Loucy (cell line): ENCODE measurements at regions not wholly inside any gene's neighbourhood (a gene's known extent, or its start where the extent isn't known, plus 50 kb on each side); places are given as distances from the start of the nearest gene placed in this dataset.

Experiments
- H2AFZ ChIP-seq: fragments of 200-600 bp; sonication (generic); 2 replicates; pipeline ENCODE4 v1.6.0; 2016; ENCODE audit warnings: antibody characterized with exemption, mild to moderate bottlenecking, low read length, moderate library complexity
- H3F3A ChIP-seq: fragments of 200-600 bp; 2 replicates; pipeline ENCODE4 v1.6.0; 2016; ENCODE audit warnings: antibody characterized with exemption, low read depth, mild to moderate bottlenecking
- H3K27me3 ChIP-seq: fragments of 200-600 bp; sonication (generic); 2 replicates; pipeline ENCODE4 v1.6.1; 2014; ENCODE audit warnings: low read length, mild to moderate bottlenecking; ENCODE audit not compliant: insufficient read depth, poor library complexity, severe bottlenecking
- H3K36me3 ChIP-seq: fragments of 200-600 bp; sonication (generic); 2 replicates; pipeline ENCODE4 v1.6.1; 2016; ENCODE audit warnings: low read length; ENCODE audit not compliant: insufficient read depth
- H3K4me1 ChIP-seq: fragments of 200-600 bp; sonication (generic); 2 replicates; pipeline ENCODE4 v1.5.1; 2014; ENCODE audit warnings: low read length, mild to moderate bottlenecking; ENCODE audit not compliant: insufficient read depth, poor library complexity, severe bottlenecking
- H3K4me2 ChIP-seq: fragments of 200-600 bp; sonication (generic); 2 replicates; pipeline ENCODE4 v1.6.0; 2014; ENCODE audit warnings: antibody characterized with exemption, low read length, low read depth, mild to moderate bottlenecking; ENCODE audit not compliant: poor library complexity, severe bottlenecking
- H3K4me3 ChIP-seq: fragments of 200-600 bp; sonication (generic); 2 replicates; pipeline ENCODE4 v1.5.1; 2014; ENCODE audit warnings: low read length, mild to moderate bottlenecking, mixed read lengths; ENCODE audit not compliant: poor library complexity, severe bottlenecking
- H3K79me2 ChIP-seq: fragments of 200-600 bp; sonication (generic); 2 replicates; pipeline ENCODE4 v1.6.1; 2014; ENCODE audit warnings: low read length; ENCODE audit not compliant: insufficient read depth
- H3K9ac ChIP-seq: fragments of 200-600 bp; sonication (generic); 2 replicates; pipeline ENCODE4 v1.6.0; 2014; ENCODE audit warnings: mild to moderate bottlenecking, low read depth, low read length, moderate library complexity; ENCODE audit not compliant: poor library complexity, severe bottlenecking
- H3K9me2 ChIP-seq: fragments of 200-600 bp; sonication (generic); replicated peaks from 2 replicates; pipeline ENCODE4 v1.6.1; 2016; ENCODE audit warnings: low read depth, low read length, mixed read lengths
- H3K9me3 ChIP-seq: fragments of 200-600 bp; sonication (generic); 2 replicates; pipeline ENCODE4 v1.6.1; 2014; ENCODE audit warnings: mild to moderate bottlenecking, antibody characterized with exemption, low read length, low read depth; ENCODE audit not compliant: insufficient read depth
- H4K20me1 ChIP-seq: fragments of 200-600 bp; sonication (generic); 2 replicates; pipeline ENCODE4 v1.6.0; 2014; ENCODE audit warnings: antibody characterized with exemption, low read length, mild to moderate bottlenecking; ENCODE audit not compliant: insufficient read depth, poor library complexity, severe bottlenecking
- CTCF ChIP-seq: fragments of 200-600 bp; sonication (generic); conservative IDR thresholded peaks from 2 replicates; pipeline ENCODE4 v1.5.1; 2014; ENCODE audit warnings: mild to moderate bottlenecking, antibody characterized with exemption, low read length
- EZH2phosphoT487 ChIP-seq: fragments of 200-600 bp; IDR thresholded peaks from 2 replicates; pipeline ENCODE4 v1.6.1; 2018; ENCODE audit warnings: antibody characterized with exemption, mild to moderate bottlenecking, moderate library complexity, borderline replicate concordance

GRCh38 chr13:105863300-105863920 lies 672.1 kb downstream of the EFNB2 start:
- no peaks in the 10 kb centered on the region for H3K4me1 ChIP-seq
- no peak overlapping the region for H3K4me2 ChIP-seq
- no peaks in the 10 kb centered on the region for H3K36me3 ChIP-seq
- H3K9me3 ChIP-seq, result no peaks in the 10 kb centered on the region
- no peaks in the 10 kb centered on the region for H3K9me2 ChIP-seq
- no peaks in the 10 kb centered on the region for H3K27me3 ChIP-seq
- no peak overlapping the region for H3K4me3 ChIP-seq
- no peak overlapping the region for H2AFZ ChIP-seq
- TF ChIP-seq CTCF (no peak), EZH2phosphoT487 (no peak)
- no peaks in the 10 kb centered on the region for H4K20me1 ChIP-seq
- no peaks in the 10 kb centered on the region for H3K79me2 ChIP-seq
- H3F3A ChIP-seq, result no peaks in the 10 kb centered on the region
- no peak overlapping the region for H3K9ac ChIP-seq

- Histone ChIP-seq H3K4me3 (no peak overlapping the region), H3F3A (no peaks in the 10 kb centered on the region), H2AFZ (no peak overlapping the region), H3K79me2 (no peaks in the 10 kb centered on the region), H3K9me2 (no peaks in the 10 kb centered on the region), H3K9ac (no peak overlapping the region), H3K4me2 (no peak overlapping the region), H3K27me3 (no peaks in the 10 kb centered on the region), H4K20me1 (no peaks in the 10 kb centered on the region), H3K36me3 (no peaks in the 10 kb centered on the region), H3K9me3 (no peaks in the 10 kb centered on the region; the same call in 1 of the 2 replicates), H3K4me1 (no peaks in the 10 kb centered on the region)
- TF ChIP-seq CTCF, result no peak
- no peak for TF ChIP-seq EZH2phosphoT487
Observed at GRCh38 chr13:105848494-105848893, 687.0 kb downstream of the EFNB2 start.

GRCh38 chr13:105847527-105848291 lies 687.8 kb downstream of the EFNB2 start:
- Histone ChIP-seq H3K9ac (no peak overlapping the region), H3F3A (no peaks in the 10 kb centered on the region), H3K4me1 (no peaks in the 10 kb centered on the region), H2AFZ (no peak overlapping the region), H3K27me3 (no peaks in the 10 kb centered on the region), H3K79me2 (no peaks in the 10 kb centered on the region), H3K9me3 (no peaks in the 10 kb centered on the region; the same call in 1 of the 2 replicates), H4K20me1 (no peaks in the 10 kb centered on the region), H3K4me3 (no peak overlapping the region), H3K9me2 (no peaks in the 10 kb centered on the region), H3K4me2 (no peak overlapping the region), H3K36me3 (no peaks in the 10 kb centered on the region)
- TF ChIP-seq CTCF, result no peak
- no peak for TF ChIP-seq EZH2phosphoT487
